GM19328 (cell line): ENCODE measurements at regions not wholly inside any gene's neighbourhood (a gene's known extent, or its start where the extent isn't known, plus 50 kb on each side); places are given as distances from the start of the nearest gene placed in this dataset.
A peak's percentile ranks its signal among the peaks of the same experiment; 100 is the strongest.
"Not testable (repeated sequence)": the region's sequence is repeated elsewhere in the genome, so short reads cannot be mapped to it uniquely, and the experiment has no call there.

ENCODE experiments used
- ATAC-seq: cut with Tn5 transposase; IDR thresholded peaks from one replicate; pipeline ENCODE4 v1.9.1; 2021; ENCODE audit warnings: mild to moderate bottlenecking, moderate library complexity; ENCODE audit not compliant: unreplicated experiment

- no peak for ATAC-seq
Measured at GRCh38 chr5:8528106-8528505, 659.2 kb downstream of the MTRR start.

GRCh38 chr5:8538821-8539220 lies 669.9 kb downstream of the MTRR start:
- no peak for ATAC-seq

- ATAC-seq: no peak
Measured at GRCh38 chr5:8540317-8540716, 671.4 kb downstream of the MTRR start.

DNA sequence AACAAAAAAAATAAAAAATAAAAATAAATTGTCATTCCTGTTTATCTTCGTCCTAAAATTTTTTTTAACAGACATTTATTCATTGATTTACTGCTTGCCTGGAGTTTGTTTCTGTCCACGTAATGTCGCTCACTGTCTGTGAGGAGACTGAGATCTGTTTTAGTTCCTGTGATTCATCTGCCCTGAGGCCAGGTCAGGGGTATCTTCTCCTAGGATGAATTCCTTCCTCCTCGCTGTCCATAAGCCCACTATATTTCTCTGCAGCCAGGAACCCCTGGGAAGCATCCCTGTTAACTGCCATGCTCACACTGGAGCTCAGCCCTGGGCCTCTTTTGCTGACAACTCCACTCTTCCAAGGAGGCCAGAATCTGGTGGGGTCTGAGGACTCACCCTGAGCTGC lies 682.0 kb downstream of the MTRR start:
- no peak for ATAC-seq

GRCh38 chr5:8553364-8553763 lies 684.4 kb downstream of the MTRR start:
- ATAC-seq: no peak

GRCh38 chr5:8557728-8558127 lies 688.8 kb downstream of the MTRR start:
- no peak for ATAC-seq

DNA sequence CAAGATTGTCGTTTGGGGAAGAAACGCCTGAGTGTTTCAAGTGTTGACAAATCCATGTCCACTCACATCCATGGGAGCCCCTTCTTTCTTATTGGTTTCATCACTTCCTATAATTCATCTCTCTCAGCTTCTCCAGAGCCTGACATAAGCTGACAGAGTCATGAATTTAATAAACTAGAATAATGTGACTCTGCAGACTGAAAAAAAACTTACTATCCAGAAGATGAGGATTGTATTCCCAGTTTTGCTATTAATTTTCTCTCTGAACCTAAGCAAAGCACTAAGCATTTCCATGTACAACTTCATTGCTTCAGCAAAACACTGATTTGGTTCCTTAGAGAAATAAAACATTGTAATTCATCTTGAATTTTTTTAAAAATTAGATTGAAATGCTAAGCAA lies 691.8 kb downstream of the MTRR start:
- no peak for ATAC-seq

GRCh38 chr5:8561224-8561840 lies 692.4 kb downstream of the MTRR start:
- no peak for ATAC-seq

DNA sequence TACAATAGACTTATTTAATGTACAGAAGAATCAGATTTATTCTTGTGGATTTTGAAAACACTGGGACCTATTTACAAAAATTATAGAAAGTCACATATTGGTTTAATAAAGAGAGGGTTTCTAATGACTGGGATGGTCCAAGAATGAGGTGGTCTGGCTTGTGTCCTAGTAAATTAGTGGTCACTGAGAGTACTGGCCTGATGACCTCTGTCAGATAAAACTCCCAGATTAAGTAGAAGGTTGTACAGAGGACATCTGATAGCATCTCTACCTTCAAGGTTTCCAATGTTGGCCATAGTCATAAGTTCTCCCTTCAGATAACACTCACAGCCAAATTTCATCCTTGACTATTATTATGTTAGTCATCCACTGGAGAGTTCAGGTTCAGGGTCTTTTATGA lies 692.9 kb downstream of the MTRR start:
- no peak for ATAC-seq

- ATAC-seq: not testable (repeated sequence)
Measured at GRCh38 chr5:8563540-8563939, 694.6 kb downstream of the MTRR start.

GRCh38 chr5:8568858-8569257 lies 699.9 kb downstream of the MTRR start:
- no peak for ATAC-seq

- ATAC-seq: no peak
Measured at GRCh38 chr5:8570528-8570927, 701.6 kb downstream of the MTRR start.

DNA sequence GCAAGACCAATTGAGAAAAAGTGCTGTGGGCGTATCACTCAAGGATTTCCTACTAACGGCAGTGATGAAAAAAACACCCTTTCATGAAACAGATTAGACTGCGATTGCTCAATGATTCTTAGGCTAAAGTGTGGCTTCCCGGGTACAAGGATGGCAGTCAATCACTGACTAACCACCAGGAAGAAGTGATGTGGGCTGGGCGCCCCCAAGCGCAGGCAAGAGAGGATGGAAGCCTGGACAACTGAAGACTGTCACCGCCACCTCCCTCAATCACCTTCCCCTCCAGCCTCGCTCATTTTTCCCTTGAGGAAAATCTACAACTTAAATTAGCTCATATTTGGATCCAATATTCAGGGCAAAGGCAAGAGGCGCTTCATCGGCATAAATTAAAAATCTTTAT lies 707.2 kb downstream of the MTRR start:
- ATAC-seq: no peak

DNA sequence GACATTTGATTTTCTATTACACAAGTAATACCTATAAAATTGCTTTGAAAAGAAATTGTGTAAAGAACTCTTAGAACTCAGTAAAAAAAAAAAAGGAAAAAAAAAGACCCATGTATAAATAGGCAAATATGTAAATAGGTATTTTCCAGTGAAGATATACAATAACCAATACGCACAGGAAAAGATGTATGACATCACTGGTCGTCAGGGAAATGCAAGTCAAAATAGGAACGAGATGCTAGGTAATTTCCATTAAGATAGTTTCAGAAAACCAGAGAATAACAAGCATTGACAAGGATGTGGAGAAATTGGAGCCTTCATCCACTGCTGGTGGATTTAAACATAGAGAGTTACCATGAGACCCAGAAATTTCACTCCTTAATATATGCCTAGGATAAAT lies 708.8 kb downstream of the MTRR start:
- ATAC-seq: peak; percentile 58

- ATAC-seq: no peak
Measured at GRCh38 chr5:8580298-8580697, 711.4 kb downstream of the MTRR start.

GRCh38 chr5:8581047-8581446 lies 712.1 kb downstream of the MTRR start:
- no peak for ATAC-seq

- ATAC-seq: no peak
Measured at GRCh38 chr5:8585230-8586018, 716.5 kb downstream of the MTRR start.

DNA sequence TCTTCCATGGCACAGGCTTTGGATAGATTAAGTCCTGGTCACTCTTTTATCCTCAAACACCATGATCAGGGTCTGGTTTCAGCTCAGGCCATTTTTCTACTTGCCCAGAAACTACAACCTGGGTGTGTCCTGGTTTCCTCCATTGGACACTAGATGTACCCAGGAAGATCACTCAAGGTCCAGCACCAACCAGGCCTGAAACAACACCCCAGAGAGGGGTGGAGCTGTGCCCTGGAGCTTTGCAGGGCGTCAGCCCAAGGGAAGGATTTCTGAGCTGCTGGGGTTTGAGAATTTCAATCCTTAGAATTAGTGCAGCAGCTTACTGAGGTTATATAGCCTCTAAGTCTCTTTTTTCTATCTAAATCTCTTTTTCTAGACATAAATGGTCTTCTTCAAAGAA lies 722.0 kb downstream of the MTRR start:
- no peak for ATAC-seq

GRCh38 chr5:8598356-8598755 lies 729.4 kb downstream of the MTRR start:
- no peak for ATAC-seq

- ATAC-seq: no peak
Measured at GRCh38 chr5:8598996-8599395, 730.0 kb downstream of the MTRR start.

- no peak for ATAC-seq
Measured at GRCh38 chr5:8600843-8601242, 731.9 kb downstream of the MTRR start.

DNA sequence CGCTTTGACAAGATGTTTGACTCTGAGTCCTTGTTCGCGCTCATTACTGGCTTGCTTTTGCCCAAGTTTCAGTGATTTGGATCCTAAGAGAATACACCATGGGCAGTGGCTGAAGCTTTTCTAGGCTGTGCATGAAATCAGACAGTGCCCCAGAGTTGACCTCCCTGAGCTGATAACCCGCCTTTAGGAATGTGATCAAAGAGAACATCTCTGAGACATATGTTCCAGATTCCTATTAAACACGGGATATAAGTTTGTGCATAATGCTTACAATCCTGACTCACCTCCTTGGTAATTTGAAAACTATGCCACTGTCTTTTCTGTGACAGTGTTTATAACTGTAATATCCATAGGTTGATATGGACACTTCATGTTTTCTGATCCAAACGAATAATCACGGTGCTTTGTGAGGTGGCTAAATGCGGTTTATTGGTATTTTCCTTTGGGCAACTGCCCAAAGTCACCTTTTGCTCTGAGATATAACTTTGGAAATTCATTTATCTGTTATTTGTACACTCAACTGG lies 732.9 kb downstream of the MTRR start:
- ATAC-seq: no peak
